ENCODE measurements at regions not wholly inside any gene's neighbourhood (a gene's known extent, or its start where the extent isn't known, plus 50 kb on each side); places are given as distances from the start of the nearest gene placed in this dataset.
A peak's percentile ranks its signal among the peaks of the same experiment; 100 is the strongest.

DNA sequence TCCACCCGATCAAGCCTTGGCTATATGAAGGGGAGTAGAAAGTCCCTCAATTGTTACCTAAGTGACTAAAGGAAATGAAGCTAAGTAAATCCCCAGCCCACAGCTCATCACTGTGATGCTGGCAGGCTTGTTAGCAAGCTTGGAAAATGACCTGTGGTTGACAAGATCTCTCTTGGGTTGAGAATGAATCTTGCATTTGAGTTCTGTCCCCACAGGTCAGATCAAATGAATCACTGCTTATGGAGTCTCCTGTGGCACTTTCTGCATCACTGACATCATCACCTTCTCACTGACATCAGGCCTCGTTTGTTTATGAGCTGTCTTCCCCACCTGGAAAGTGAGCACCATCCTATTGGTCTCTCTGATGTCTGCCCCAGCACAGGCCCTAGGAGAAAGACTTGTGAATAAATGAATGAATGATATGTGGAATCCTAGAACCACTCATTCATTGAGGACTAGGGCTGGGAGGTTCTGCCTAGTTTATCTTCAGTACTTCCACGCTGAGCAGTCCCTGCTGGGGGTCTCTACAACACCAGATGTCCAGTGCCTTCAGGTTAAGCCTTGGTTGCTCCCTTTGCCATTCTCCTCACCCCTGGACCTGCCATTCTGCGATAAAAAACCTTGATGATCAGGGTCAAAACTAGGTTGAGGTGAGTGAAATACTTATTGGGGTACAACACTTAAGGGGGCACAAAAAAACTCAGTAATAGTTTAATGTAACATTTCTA, 318.4 kb upstream of the MOCS1 start:
- H3K27ac ChIP-seq = no peak overlapping the region; the same call in 1 of the 2 replicates
- TF ChIP-seq, protein P1, sequence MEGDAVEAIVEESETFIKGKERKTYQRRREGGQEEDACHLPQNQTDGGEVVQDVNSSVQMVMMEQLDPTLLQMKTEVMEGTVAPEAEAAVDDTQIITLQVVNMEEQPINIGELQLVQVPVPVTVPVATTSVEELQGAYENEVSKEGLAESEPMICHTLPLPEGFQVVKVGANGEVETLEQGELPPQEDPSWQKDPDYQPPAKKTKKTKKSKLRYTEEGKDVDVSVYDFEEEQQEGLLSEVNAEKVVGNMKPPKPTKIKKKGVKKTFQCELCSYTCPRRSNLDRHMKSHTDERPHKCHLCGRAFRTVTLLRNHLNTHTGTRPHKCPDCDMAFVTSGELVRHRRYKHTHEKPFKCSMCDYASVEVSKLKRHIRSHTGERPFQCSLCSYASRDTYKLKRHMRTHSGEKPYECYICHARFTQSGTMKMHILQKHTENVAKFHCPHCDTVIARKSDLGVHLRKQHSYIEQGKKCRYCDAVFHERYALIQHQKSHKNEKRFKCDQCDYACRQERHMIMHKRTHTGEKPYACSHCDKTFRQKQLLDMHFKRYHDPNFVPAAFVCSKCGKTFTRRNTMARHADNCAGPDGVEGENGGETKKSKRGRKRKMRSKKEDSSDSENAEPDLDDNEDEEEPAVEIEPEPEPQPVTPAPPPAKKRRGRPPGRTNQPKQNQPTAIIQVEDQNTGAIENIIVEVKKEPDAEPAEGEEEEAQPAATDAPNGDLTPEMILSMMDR (conservative IDR thresholded peaks at IDR 0.05) = no peak

DNA sequence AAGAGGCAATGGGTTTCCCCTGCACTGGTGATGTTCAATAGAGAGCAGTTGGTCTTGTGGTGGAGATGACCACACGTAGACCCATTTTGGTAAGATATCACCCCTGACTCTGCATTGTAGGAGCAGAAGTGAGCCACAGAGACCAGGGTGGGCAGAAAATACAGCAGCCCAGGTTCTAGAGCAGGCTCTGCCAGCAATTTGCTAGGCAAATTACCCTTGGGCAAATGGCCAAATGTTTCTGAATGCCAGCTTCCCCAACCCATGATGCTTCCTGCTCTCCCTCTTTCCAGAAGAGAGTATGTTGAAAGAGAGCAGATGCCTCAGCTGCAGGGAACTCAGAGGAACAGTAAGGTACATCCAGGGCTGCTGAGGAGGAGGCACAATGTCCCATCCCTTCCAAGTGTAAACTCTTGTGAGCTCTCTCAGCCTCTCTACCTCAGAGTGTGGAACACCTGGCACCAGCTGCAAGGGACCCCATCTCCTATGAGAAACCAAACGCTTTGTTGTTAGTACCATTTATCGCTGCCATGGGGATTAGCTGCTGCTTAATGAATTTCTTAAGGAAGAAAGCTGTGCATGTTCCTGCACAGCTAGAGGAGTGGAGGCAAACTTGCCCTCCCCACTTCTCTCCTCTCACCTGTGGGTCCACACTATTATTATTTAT, 317.5 kb upstream of the MOCS1 start:
- TF ChIP-seq, protein P1 (conservative IDR thresholded peaks at IDR 0.05) = no peak
- H3K27ac ChIP-seq = peak overlapping the region; percentile 18; the same call in 1 of the 2 replicates

DNA sequence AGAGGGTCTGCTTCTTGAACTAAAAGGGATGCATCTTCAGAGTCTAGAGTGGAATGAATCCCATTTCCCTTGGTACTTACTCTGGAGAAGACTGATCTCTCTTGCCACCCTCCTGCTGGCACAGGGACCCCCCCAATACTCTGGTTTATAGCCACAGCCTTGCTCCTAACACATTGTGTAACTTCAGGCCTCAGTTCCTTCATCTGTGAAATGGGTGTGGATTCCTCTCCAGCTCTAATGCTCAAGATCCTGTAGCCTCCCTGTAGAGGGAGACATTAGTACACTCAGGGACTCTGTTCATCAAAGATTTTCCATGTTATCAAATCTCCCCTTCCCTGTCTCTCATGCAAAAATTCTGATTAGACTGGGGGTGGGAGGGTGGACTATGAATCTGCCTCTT, 315.7 kb upstream of the MOCS1 start:
- TF ChIP-seq, protein P1 (conservative IDR thresholded peaks at IDR 0.05) = no peak
- no peak overlapping the region for H3K27ac ChIP-seq

DNA sequence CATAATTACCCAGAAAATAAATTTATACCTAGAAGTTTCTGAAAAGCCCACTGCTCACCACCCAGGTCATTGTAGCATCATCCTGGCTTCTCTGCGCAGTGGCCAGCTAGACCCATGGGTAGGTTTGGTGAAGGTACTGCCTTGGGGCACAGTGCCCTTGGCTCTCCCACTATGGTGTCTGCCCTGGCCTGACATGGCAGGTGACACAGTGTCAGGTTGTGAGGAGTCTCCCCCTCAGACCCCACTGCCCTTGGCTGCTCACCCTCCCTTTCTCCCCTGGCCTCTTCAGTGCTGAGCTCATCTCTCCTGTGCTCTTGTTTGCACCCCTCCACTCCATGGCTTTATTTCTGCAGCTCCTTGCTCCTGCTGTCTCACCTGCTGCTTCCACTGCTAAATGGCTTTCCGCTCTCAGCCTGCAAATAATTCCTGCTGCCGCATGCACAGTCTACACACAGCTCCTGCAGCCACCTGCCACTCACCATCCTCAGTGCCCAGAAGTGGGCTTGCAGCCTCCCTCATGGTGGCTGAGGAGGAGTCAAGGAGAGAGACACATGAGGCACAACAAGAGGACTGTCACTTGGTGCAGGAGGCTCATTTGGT, 313.4 kb upstream of the MOCS1 start:
- TF ChIP-seq, protein P1 (conservative IDR thresholded peaks at IDR 0.05) = no peak
- no peak overlapping the region for H3K27ac ChIP-seq

DNA sequence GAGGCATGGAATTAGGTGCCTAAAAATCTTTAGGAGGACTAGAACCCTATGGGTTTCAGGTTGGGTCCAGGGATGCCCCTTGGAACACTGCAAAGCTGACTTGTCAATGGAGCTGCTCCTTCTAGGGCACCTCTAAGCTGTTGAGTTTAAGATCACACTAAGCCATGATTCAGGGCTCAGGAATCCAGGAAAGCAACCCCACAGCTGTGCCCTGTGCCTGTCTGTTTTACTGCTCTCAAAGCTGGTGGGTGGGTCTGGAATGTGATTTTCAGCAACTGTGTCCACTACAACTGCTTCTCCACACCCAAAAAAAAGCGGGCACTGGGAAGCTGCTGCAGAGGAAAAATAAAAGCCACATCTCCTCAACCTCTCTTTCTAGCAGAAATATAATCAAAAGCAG, 310.4 kb upstream of the MOCS1 start:
- H3K27ac ChIP-seq = no peak overlapping the region
- TF ChIP-seq, protein P1 (conservative IDR thresholded peaks at IDR 0.05) = no peak

DNA sequence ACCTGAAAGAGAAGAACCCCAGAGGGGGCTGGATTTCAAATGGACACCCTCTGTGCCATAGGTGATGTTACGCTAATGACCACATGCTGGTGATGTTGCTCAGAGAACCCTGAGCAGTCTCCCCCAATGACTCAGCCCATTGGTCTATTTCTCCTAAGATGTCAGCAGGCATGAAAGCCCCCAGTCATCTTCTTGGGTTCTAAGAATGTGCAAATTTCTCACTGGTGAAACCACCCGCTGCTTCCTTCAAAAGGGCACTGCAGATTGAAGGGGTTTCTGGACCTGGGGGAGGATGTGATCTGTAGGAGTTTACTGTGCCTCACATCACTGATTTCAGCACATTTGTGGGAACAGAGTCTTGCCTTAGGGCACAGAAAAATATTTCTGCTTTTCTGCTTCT, 298.4 kb upstream of the MOCS1 start:
- H3K27ac ChIP-seq = no peak overlapping the region
- TF ChIP-seq, protein P1 (conservative IDR thresholded peaks at IDR 0.05) = no peak

DNA sequence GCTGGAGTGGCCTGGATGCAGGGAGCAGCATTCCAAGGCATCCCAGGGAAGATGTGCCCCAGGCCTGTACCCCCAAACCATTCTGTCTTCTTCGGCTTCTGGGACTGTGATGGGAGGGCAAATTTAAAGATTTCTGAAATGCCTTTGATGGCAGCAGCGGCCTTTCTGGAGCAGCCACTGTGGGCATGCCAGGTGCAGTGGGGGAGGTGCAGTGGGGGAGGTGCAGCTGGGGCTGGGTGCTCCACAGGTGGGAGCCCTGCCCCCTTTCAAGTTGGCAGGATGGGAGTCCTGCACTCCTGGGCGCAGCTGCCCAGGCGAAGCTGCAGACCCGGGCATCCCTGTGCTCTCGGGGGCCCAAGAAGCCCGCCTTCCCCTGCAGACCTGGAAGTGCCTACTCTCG, 293.5 kb upstream of the MOCS1 start:
- TF ChIP-seq, protein P1 (conservative IDR thresholded peaks at IDR 0.05) = no peak

More for the DNA sequence above, 293.5 kb upstream of the MOCS1 start:
- no peak overlapping the region for H3K27ac ChIP-seq
